ENCODE measurements at regions not wholly inside any gene's neighbourhood (a gene's known extent, or its start where the extent isn't known, plus 50 kb on each side); places are given as distances from the start of the nearest gene placed in this dataset.

DNA sequence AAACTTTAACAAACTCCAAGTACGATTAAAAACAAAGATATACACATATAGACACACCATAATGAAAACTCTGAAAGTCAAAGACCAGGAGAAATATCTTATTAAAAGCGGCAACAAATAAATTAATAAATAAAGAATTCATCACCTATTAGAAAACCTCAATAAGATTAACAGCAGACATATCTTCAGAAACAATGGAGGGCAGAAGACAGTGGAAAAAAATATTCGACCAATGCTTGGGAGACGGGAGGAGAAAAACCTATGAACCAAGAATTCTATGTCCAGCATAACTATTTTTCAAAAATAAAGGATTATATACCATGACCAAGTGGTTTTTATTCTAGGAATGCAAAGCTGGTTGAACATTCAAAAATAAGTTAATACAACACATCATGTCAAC is 578.6 kb upstream of the CCNG1 start:
- TF ChIP-seq GATA3 (IDR thresholded peaks at IDR 0.05; ENCODE audit: low read depth, low read length) = no peak
- TF ChIP-seq GATA2 (IDR thresholded peaks at IDR 0.05; ENCODE audit: low read depth, low read length) = no peak

Data from SH-SY5Y (cell line).